Caki2 (cell line): ENCODE measurements at regions not wholly inside any gene's neighbourhood (a gene's known extent, or its start where the extent isn't known, plus 50 kb on each side); places are given as distances from the start of the nearest gene placed in this dataset.

Experiments
- DNase-seq: peaks from one replicate; pipeline ENCODE4 v3.0.0-alpha.2; 2015; ENCODE audit warnings: low read depth
- in situ Hi-C: cut with HindIII; loops from 2 replicates; pipeline ENCODE4 v1.10.0; 2016; ENCODE audit warnings: low sequenced_read_pairs, low pct_unique_long_range_greater_than_20kb, mixed read lengths

DNA sequence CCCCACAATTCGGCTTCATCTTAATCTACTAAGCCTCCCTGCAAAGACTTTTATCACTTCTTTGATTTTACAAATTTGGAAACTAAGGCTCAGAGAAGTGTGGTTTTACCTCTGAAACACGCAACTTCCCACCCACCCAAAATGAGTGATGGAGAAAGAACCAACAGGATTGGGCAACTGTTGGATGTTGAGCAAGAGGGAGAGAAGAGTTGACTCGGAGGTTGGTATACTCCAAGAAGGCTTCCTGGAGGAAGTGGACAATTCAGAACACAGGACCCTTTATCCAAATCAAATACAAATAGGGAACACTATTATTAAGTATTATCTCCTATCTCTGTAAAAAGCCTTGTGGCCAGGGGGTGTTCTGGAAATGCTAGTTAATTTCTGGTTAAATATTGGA, 323.0 kb downstream of the C16orf95 start:
- in situ Hi-C loops = no loop called here
- no peak for DNase-seq

DNA sequence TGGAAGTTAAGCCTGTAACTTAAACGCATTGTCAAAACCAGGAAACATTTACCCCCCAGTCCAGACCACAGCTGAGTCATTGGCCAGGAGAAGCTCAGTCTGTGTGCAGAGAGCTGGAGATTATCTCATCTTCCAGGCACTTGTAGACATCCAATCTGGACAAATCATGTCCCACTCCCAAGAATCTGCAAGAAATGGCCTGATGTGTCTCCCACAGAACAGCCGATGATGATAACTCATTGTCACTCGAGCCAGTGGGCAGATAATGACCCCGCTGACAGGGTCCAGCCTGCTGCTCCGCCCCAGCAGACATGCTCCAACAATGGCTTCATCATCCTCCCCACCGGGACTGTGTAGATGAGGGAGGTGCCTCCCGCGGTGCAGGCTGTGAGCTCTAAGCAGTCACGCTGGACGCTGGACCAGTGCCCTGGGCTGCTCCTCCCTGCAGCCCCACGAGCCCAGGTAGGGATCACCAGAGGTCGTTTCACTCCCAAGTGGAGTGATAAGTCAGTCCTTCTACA, 322.5 kb downstream of the C16orf95 start:
- peak; percentile 93 for DNase-seq
- in situ Hi-C loops = no loop called here

- no peak for DNase-seq
- in situ Hi-C loops = no loop called here
Measured at GRCh38 chr16:86995456-86995855, 321.7 kb downstream of the C16orf95 start.

- no peak for DNase-seq
- in situ Hi-C loops = no loop called here
Measured at GRCh38 chr16:86996081-86996480, 321.1 kb downstream of the C16orf95 start.

DNA sequence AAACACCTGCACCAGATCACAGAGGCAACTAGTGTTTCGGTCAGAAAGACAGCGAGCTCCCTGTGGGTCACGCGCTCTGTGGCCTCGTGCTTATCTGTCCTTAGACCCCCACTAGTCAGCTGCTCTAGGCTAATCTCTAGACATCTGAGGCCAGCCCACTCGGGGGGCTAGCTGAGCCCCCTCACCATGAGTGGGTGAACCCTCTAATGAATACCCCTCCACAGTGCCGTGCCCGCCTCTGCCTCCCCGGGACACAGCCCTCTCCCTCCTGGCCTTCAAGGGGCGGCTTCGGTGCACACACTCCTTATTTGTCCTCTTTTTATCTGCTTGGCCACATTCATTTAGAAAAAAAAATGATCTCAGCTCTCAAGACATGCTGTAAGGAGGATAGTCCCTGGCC, 320.1 kb downstream of the C16orf95 start:
- in situ Hi-C loops = no loop called here
- no peak for DNase-seq

GRCh38 chr16:86998196-86999001, 318.8 kb downstream of the C16orf95 start:
- DNase-seq = no peak
- in situ Hi-C loops = no loop called here

DNA sequence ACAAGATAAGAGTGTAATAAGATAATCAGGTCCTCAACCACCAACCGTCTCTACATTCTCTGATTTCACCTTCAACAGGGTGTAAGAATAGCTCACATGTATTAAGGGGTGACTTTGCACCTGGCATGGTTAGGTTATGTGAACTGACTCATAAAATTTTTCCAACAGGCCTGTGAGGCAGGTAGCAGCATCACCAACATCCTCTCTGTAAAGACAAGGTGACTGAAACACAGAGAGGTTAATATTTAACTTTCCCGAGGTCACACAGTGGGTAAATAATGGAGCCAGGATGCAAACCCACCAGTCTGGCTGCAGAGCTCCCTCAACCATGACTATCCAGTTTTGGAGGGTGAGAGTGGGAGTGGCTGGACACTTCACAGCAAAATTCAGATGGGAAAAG, 317.2 kb downstream of the C16orf95 start:
- in situ Hi-C loops = no loop called here
- DNase-seq = peak; percentile 93

- DNase-seq = no peak
- in situ Hi-C loops = no loop called here
Measured at GRCh38 chr16:87002717-87003413, 314.3 kb downstream of the C16orf95 start.

DNA sequence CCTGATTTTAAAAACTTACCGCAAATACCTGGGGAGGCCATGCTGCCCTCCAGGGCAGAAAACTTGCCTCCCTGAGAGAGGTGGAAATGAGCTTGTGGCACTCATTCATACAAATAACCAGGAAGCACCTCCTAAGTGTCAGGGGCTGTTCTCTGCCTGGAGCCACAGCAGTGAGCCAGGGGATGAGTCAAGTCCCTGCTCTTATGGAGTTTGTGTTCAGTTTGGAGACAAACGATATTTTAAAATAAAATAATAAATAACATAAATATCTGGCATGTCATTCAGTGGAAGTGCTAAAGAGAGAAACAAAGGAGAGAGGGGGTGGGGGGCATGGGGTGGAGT, 313.8 kb downstream of the C16orf95 start:
- in situ Hi-C loops = no loop called here
- no peak for DNase-seq

DNA sequence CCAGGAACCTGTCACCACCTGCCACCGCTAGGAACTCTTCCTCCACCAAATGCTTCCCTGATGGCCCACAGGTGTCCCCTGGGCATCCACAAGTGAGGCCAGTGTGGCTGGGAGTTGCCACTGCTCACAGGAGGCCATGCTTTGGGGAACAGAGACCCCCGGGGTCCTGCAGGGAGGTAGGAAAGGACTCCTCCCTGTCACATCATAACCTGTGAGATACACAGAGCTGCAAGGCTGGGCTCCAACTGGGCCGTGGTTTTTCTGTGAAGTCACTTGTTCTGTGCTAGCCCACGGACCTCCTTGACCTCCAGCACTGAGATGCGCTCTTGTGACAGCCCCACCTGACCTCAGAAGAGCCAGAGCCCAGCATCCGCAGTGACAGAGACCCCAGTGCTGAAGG, 311.2 kb downstream of the C16orf95 start:
- in situ Hi-C loops = no loop called here

DNA sequence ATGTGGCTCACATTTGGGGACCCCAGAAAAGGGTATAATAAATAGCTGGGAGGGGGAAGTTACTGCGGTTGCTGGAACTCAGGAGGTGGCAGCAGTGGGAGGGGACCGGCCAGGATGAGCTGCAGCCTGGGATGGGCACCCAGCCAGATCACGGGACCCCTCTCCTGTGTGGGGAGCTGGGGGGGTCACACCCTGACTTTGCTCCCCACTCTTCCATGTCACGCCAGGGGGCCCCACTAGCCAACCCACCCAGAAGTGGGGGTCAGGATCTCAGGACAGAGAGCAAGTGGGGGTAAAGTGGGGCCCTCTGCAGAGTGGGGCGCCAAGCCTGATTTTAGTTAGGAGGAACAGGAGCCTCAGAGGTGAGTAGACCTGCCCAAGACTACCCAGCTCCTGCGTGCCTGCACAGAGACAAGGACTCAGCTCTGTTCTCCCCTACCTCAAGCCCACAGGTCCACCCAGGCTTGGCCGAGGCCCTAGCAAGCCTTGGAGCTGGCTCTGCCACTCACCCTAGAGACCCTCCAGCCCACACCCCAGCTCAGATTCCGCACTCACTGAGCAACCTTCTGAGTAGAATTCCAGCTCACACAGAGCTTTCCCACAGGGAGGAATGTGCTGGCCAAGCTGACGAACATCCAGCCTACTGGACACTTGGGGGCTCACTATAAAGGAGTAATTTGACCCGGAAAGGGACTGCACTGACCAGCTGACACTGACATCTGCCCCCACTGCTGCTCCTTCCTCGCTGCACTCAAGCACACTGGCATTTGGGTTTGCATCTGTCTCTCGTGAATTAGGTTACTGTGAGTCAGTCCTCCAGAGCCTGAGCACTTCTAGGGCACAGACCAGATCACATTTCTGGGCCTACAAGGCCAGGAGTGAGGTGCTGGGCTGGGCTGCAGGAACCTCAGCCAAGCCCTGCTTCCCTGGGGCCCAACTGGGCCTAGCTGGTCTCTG, 310.1 kb downstream of the C16orf95 start:
- DNase-seq = no peak
- in situ Hi-C loops = no loop called here

More for the DNA sequence above, 311.2 kb downstream of the C16orf95 start:
- DNase-seq = no peak

DNA sequence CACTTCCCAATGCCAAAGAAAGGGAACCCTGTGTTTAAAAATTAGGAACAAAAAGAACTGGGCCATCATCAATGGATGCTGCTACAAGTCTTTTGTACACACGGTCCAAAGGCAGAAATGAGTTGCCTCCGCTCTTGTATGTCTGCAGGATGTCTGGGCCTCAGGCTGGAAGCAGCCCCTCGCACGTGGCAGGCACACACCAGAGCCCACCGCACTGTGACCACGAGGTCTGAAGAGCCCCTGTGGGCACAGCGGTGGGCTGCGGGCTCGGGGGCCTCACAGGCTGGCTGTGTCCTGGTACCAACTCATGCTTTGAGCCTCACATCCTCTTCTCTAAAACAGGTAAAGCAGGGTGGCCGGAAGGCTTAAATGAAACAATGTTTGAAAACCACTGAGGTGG, 309.3 kb downstream of the C16orf95 start:
- no peak for DNase-seq
- in situ Hi-C loops = no loop called here

- in situ Hi-C loops = no loop called here
- no peak for DNase-seq
Measured at GRCh38 chr16:87008664-87009063, 308.5 kb downstream of the C16orf95 start.

GRCh38 chr16:87012954-87013938, 303.9 kb downstream of the C16orf95 start:
- in situ Hi-C loops = no loop called here
- DNase-seq = no peak

GRCh38 chr16:87014112-87014511, 303.1 kb downstream of the C16orf95 start:
- in situ Hi-C loops = no loop called here

GRCh38 chr16:87015021-87015420, 302.2 kb downstream of the C16orf95 start:
- DNase-seq = no peak
- in situ Hi-C loops = no loop called here

More at GRCh38 chr16:87014112-87014511, 303.1 kb downstream of the C16orf95 start:
- no peak for DNase-seq
